SK-N-SH treated with all-trans-retinoic acid at 6 μM for 48 hours (cell line): ENCODE measurements at regions not wholly inside any gene's neighbourhood (a gene's known extent, or its start where the extent isn't known, plus 50 kb on each side); places are given as distances from the start of the nearest gene placed in this dataset.

ENCODE experiments used
- ATAC-seq: fragments of 200-7000 bp; cut with Tn5 transposase; 3 replicates; pipeline ENCODE4 v1.9.1; 2020; ENCODE audit warnings: mild to moderate bottlenecking, moderate library complexity
- ARNTL ChIP-seq: fragments of 450-650 bp; formaldehyde crosslinking; IDR thresholded peaks from 2 replicates; pipeline ENCODE4 v1.5.0; 2020; ENCODE audit warnings: low read depth, mild to moderate bottlenecking, moderate library complexity, borderline replicate concordance
- BACH2 ChIP-seq: fragments of 250-450 bp; sonication (Bioruptor Pico); IDR thresholded peaks from 2 replicates; pipeline ENCODE4 v1.9.0; 2021; ENCODE audit warnings: mild to moderate bottlenecking, borderline replicate concordance
- CSDC2 ChIP-seq: fragments of 250-450 bp; sonication (Bioruptor Pico); IDR thresholded peaks from 2 replicates; pipeline ENCODE4 v1.5.0; 2020; ENCODE audit warnings: mild to moderate bottlenecking, moderate library complexity
- CSRNP3 ChIP-seq: fragments of 250-450 bp; sonication (Bioruptor Pico); IDR thresholded peaks from 2 replicates; pipeline ENCODE4 v1.5.1; 2021; ENCODE audit warnings: mild to moderate bottlenecking, moderate library complexity
- ESRRG ChIP-seq: fragments of 250-450 bp; sonication (Bioruptor Pico); IDR thresholded peaks from 2 replicates; pipeline ENCODE4 v1.6.1; 2021; ENCODE audit warnings: mild to moderate bottlenecking
- GLIS3 ChIP-seq: fragments of 250-450 bp; sonication (Bioruptor Pico); IDR thresholded peaks from 2 replicates; pipeline ENCODE4 v1.5.0; 2020; ENCODE audit warnings: mild to moderate bottlenecking, moderate library complexity
- ISL1 ChIP-seq: fragments of 250-450 bp; sonication (Bioruptor Pico); IDR thresholded peaks from 2 replicates; pipeline ENCODE4 v2.1.2; 2022; ENCODE audit warnings: mild to moderate bottlenecking, moderate library complexity
- OSR1 ChIP-seq: fragments of 250-450 bp; sonication (Bioruptor Pico); IDR thresholded peaks from 2 replicates; pipeline ENCODE4 v1.8.0; 2022; ENCODE audit warnings: moderate library complexity, mild to moderate bottlenecking, inconsistent platforms
- RARB ChIP-seq: fragments of 250-450 bp; sonication (Bioruptor Pico); IDR thresholded peaks from 2 replicates; pipeline ENCODE4 v1.8.0; 2021; ENCODE audit warnings: mild to moderate bottlenecking, moderate library complexity
- SNAI2 ChIP-seq: fragments of 250-450 bp; sonication (Bioruptor Pico); IDR thresholded peaks from 2 replicates; pipeline ENCODE4 v1.5.0; 2020; ENCODE audit warnings: mild to moderate bottlenecking, moderate library complexity
- TCF4 ChIP-seq: fragments of 250-450 bp; sonication (Bioruptor Pico); IDR thresholded peaks from 2 replicates; pipeline ENCODE4 v1.8.0; 2021; ENCODE audit warnings: mild to moderate bottlenecking, moderate library complexity, borderline replicate concordance
- TOX ChIP-seq: fragments of 250-450 bp; sonication (Bioruptor Pico); IDR thresholded peaks from 2 replicates; pipeline ENCODE4 v1.8.0; 2021; ENCODE audit warnings: mild to moderate bottlenecking, moderate library complexity, borderline replicate concordance
- ZC3H10 ChIP-seq: fragments of 250-450 bp; sonication (Bioruptor Pico); IDR thresholded peaks from 2 replicates; pipeline ENCODE4 v1.5.1; 2021; ENCODE audit warnings: mild to moderate bottlenecking, moderate library complexity
- ZFP3 ChIP-seq: fragments of 250-450 bp; sonication (Bioruptor Pico); IDR thresholded peaks from 2 replicates; pipeline ENCODE4 v1.5.0; 2020; ENCODE audit warnings: mild to moderate bottlenecking, moderate library complexity
- ZNF565 ChIP-seq: fragments of 450-650 bp; formaldehyde crosslinking; conservative IDR thresholded peaks from 2 replicates; pipeline ENCODE4 v1.5.0; 2020; ENCODE audit warnings: low read depth, mild to moderate bottlenecking, moderate library complexity
- ZNF70 ChIP-seq: fragments of 450-650 bp; formaldehyde crosslinking; IDR thresholded peaks from 2 replicates; pipeline ENCODE4 v1.5.0; 2020; ENCODE audit warnings: mild to moderate bottlenecking, moderate library complexity
- ZNF8 ChIP-seq: fragments of 450-650 bp; formaldehyde crosslinking; IDR thresholded peaks from 2 replicates; pipeline ENCODE4 v1.5.0; 2020; ENCODE audit warnings: mild to moderate bottlenecking, moderate library complexity
- TF ChIP-seq, protein P1 (sequence below): fragments of 250-450 bp; sonication (Bioruptor Pico); IDR thresholded peaks from 2 replicates; pipeline ENCODE4 v1.8.0; 2021; ENCODE audit warnings: low read depth, mild to moderate bottlenecking, moderate library complexity, borderline replicate concordance
- TF ChIP-seq, protein P2 (sequence below): fragments of 250-450 bp; sonication (Bioruptor Pico); IDR thresholded peaks from 2 replicates; pipeline ENCODE4 v1.5.0; 2020; ENCODE audit warnings: mild to moderate bottlenecking, moderate library complexity
- TF ChIP-seq, protein P3 (sequence below): fragments of 250-450 bp; sonication (Bioruptor Pico); IDR thresholded peaks from 2 replicates; pipeline ENCODE4 v1.8.0; 2020; ENCODE audit warnings: mild to moderate bottlenecking, moderate library complexity, borderline replicate concordance

DNA sequence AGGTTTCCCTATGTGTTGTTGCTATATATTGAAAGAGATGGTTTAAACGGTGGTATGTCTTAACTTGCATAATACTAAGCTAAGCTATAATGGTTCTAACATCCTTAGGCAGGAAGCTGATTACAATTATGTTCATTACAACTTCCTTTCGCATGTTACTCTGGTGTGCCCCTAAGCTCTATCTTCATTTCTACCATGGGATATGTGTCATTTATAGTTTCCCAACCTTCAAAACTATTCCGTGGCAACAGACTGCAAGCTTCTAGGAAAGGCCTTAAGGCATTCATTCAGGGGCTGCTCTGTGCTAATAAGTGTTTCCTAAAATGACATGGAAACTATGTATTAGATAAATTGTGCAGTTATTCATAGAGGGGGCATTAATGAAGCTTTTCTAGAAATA is 294.6 kb downstream of the GXYLT1 start:
- no peak for ATAC-seq
- TF ChIP-seq CSDC2 (CRISPR knock-in tag) (no peak), ARNTL (CRISPR knock-in tag) (no peak), SNAI2 (CRISPR knock-in tag) (no peak)

DNA sequence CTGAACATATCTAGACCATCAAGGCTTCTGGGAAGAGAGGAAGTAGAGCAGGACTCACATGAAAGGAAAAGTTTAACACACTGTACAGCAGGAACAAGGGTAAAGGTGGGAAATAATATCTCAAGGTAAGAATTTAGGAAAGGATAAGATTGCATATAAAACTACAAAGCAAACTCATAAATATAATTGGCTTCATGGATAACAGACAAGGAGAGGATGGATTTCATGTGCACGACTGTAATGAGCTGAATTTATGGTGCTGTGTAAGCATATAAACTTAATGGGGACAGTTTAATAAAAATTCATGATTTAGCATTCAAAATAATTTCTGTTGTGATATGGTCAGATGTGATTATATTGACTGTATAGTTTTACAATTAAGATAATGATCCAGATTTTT is 298.0 kb downstream of the GXYLT1 start:
- TF ChIP-seq ARNTL (CRISPR knock-in tag) (no peak), GLIS3 (CRISPR knock-in tag) (no peak), ISL1 (CRISPR knock-in tag) (no peak), ZNF8 (CRISPR knock-in tag) (no peak), ZNF565 (CRISPR knock-in tag) (no peak), ESRRG (no peak), BACH2 (CRISPR knock-in tag) (no peak), TOX (no peak), OSR1 (CRISPR knock-in tag) (no peak), ZFP3 (CRISPR knock-in tag) (no peak)
- TF ChIP-seq, protein P1, sequence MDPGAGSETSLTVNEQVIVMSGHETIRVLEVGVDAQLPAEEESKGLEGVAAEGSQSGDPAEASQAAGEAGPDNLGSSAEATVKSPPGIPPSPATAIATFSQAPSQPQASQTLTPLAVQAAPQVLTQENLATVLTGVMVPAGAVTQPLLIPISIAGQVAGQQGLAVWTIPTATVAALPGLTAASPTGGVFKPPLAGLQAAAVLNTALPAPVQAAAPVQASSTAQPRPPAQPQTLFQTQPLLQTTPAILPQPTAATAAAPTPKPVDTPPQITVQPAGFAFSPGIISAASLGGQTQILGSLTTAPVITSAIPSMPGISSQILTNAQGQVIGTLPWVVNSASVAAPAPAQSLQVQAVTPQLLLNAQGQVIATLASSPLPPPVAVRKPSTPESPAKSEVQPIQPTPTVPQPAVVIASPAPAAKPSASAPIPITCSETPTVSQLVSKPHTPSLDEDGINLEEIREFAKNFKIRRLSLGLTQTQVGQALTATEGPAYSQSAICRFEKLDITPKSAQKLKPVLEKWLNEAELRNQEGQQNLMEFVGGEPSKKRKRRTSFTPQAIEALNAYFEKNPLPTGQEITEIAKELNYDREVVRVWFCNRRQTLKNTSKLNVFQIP (CRISPR knock-in tag): no peak
- ATAC-seq: no peak

GRCh38 chr12:41836416-41836815 is 308.3 kb downstream of the GXYLT1 start:
- ATAC-seq: no peak
- TF ChIP-seq ZFP3 (CRISPR knock-in tag): no peak
- TF ChIP-seq, protein P2, sequence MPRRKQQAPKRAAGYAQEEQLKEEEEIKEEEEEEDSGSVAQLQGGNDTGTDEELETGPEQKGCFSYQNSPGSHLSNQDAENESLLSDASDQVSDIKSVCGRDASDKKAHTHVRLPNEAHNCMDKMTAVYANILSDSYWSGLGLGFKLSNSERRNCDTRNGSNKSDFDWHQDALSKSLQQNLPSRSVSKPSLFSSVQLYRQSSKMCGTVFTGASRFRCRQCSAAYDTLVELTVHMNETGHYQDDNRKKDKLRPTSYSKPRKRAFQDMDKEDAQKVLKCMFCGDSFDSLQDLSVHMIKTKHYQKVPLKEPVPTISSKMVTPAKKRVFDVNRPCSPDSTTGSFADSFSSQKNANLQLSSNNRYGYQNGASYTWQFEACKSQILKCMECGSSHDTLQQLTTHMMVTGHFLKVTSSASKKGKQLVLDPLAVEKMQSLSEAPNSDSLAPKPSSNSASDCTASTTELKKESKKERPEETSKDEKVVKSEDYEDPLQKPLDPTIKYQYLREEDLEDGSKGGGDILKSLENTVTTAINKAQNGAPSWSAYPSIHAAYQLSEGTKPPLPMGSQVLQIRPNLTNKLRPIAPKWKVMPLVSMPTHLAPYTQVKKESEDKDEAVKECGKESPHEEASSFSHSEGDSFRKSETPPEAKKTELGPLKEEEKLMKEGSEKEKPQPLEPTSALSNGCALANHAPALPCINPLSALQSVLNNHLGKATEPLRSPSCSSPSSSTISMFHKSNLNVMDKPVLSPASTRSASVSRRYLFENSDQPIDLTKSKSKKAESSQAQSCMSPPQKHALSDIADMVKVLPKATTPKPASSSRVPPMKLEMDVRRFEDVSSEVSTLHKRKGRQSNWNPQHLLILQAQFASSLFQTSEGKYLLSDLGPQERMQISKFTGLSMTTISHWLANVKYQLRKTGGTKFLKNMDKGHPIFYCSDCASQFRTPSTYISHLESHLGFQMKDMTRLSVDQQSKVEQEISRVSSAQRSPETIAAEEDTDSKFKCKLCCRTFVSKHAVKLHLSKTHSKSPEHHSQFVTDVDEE (CRISPR knock-in tag): no peak
- TF ChIP-seq ZNF8 (CRISPR knock-in tag): no peak
- no peak for TF ChIP-seq BACH2 (CRISPR knock-in tag)
- TF ChIP-seq CSDC2 (CRISPR knock-in tag): no peak
- no peak for TF ChIP-seq TOX
- no peak for TF ChIP-seq ESRRG
- TF ChIP-seq CSRNP3: no peak
- TF ChIP-seq RARB (CRISPR knock-in tag): no peak
- no peak for TF ChIP-seq GLIS3 (CRISPR knock-in tag)
- no peak for TF ChIP-seq ZC3H10 (CRISPR knock-in tag)
- no peak for TF ChIP-seq ISL1 (CRISPR knock-in tag)
- TF ChIP-seq TCF4 (CRISPR knock-in tag): no peak
- TF ChIP-seq, protein P3, sequence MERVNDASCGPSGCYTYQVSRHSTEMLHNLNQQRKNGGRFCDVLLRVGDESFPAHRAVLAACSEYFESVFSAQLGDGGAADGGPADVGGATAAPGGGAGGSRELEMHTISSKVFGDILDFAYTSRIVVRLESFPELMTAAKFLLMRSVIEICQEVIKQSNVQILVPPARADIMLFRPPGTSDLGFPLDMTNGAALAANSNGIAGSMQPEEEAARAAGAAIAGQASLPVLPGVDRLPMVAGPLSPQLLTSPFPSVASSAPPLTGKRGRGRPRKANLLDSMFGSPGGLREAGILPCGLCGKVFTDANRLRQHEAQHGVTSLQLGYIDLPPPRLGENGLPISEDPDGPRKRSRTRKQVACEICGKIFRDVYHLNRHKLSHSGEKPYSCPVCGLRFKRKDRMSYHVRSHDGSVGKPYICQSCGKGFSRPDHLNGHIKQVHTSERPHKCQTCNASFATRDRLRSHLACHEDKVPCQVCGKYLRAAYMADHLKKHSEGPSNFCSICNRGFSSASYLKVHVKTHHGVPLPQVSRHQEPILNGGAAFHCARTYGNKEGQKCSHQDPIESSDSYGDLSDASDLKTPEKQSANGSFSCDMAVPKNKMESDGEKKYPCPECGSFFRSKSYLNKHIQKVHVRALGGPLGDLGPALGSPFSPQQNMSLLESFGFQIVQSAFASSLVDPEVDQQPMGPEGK (CRISPR knock-in tag): no peak
- TF ChIP-seq, protein P1 (CRISPR knock-in tag): no peak
- TF ChIP-seq ARNTL (CRISPR knock-in tag): no peak
- no peak for TF ChIP-seq ZNF70 (CRISPR knock-in tag)
